GM12878 (cell line): ENCODE measurements at regions not wholly inside any gene's neighbourhood (a gene's known extent, or its start where the extent isn't known, plus 50 kb on each side); places are given as distances from the start of the nearest gene placed in this dataset.

ENCODE experiments used
- ATAC-seq: fragments of 200-7000 bp; cut with Tn5 transposase; 3 replicates; pipeline ENCODE4 v1.9.1; 2020; ENCODE audit warnings: mild to moderate bottlenecking, moderate library complexity
- BruUV-seq: library from RNA; stranded (reverse); fragments of 400-500 nt; replicated peaks from 2 replicates; lab custom pipeline; 2021; lab: Mats Ljungman, UMichigan
- CTCF ChIA-PET: fragments of 300-600 bp; sonication (Branson Sonifier 250); formaldehyde crosslinking; extraction: SDS; loops from one replicate; lab custom pipeline; 2021; ENCODE audit warnings: inconsistent platforms; lab: Yijun Ruan, JAX
- POLR2A ChIA-PET: fragments of 350-600 bp; formaldehyde crosslinking; extraction: SDS; loops from one replicate; lab custom pipeline; 2021; ENCODE audit warnings: inconsistent platforms; lab: Charles Lee
- RAD21 ChIA-PET: fragments of 300-600 bp; sonication (Branson Sonifier 250); formaldehyde crosslinking; loops from one replicate; lab custom pipeline; 2023; ENCODE audit warnings: antibody characterized with exemption; ENCODE audit not compliant: unreplicated experiment; lab: Charles Lee
- SMC1A ChIA-PET: fragments of 300-600 bp; sonication (Branson Sonifier 250); formaldehyde crosslinking; loops from one replicate; lab custom pipeline; 2023; ENCODE audit not compliant: unreplicated experiment, uncharacterized antibody; lab: Charles Lee
- DNase-seq: peaks from one replicate; pipeline ENCODE4 v3.0.0-alpha.2; 2011; ENCODE audit warnings: low read depth, low spot score
- FAIRE-seq: peaks from 3 replicates; lab custom pipeline; 2011; peaks lifted over from hg19 to GRCh38; lab: Jason Lieb, UNC
- H2AFZ ChIP-seq: 2 replicates; pipeline ENCODE4 v1.6.0; 2011; ENCODE audit warnings: low read depth, low read length, control low read depth; ENCODE audit not compliant: control insufficient read depth
- H3K27ac ChIP-seq: 2 replicates; pipeline ENCODE4 v1.5.1; 2011; ENCODE audit warnings: control low read depth; ENCODE audit not compliant: control insufficient read depth, insufficient read depth
- H3K27me3 ChIP-seq, 2 experiments: replicated peaks in 1 of 2; 2 replicates each; pipeline versions ENCODE4 v1.6.0 to v1.6.1; 2011; ENCODE audit warnings: low read length in 1 of 2; ENCODE audit not compliant: control insufficient read depth in 2 of 2, insufficient read depth in 2 of 2
- H3K36me3 ChIP-seq, 2 experiments: 2 replicates each; pipeline ENCODE4 v1.5.1; 2011; ENCODE audit warnings: low read length in 1 of 2; ENCODE audit not compliant: control insufficient read depth in 2 of 2, insufficient read depth in 2 of 2
- H3K4me1 ChIP-seq: 2 replicates; pipeline ENCODE4 v1.6.1; 2011; ENCODE audit warnings: mild to moderate bottlenecking, low read length, moderate library complexity, mixed read lengths; ENCODE audit not compliant: control insufficient read depth, insufficient read depth
- H3K4me2 ChIP-seq: 2 replicates; pipeline ENCODE4 v1.6.0; 2011; ENCODE audit warnings: control low read depth; ENCODE audit not compliant: control insufficient read depth, insufficient read depth
- H3K4me3 ChIP-seq: fragments of 200-600 bp; sonication (generic); 2 replicates; pipeline ENCODE4 v1.5.1; 2016
- H3K79me2 ChIP-seq: 2 replicates; pipeline ENCODE4 v1.6.0; 2011; ENCODE audit warnings: low read length; ENCODE audit not compliant: control insufficient read depth, insufficient read depth
- H3K9ac ChIP-seq: 2 replicates; pipeline ENCODE4 v1.8.0; 2011; ENCODE audit warnings: low read length, control low read depth, mixed read lengths; ENCODE audit not compliant: control insufficient read depth, insufficient read depth
- H3K9me3 ChIP-seq: replicated peaks from 3 replicates; pipeline ENCODE4 v1.5.1; 2011; ENCODE audit warnings: mild to moderate bottlenecking, low read length; ENCODE audit not compliant: control insufficient read depth, insufficient read depth
- H4K20me1 ChIP-seq: 2 replicates; pipeline ENCODE4 v1.6.0; 2011; ENCODE audit not compliant: control insufficient read depth, insufficient read depth
- ATF3 ChIP-seq: IDR thresholded peaks from 2 replicates; pipeline ENCODE4 v1.6.1; 2011; ENCODE audit warnings: low read depth, mild to moderate bottlenecking, low read length, moderate library complexity, borderline replicate concordance; ENCODE audit errors: extremely low read depth
- DPF2 ChIP-seq: fragments of 450-650 bp; IDR thresholded peaks from 2 replicates; pipeline ENCODE4 v1.6.1; 2017; ENCODE audit warnings: mild to moderate bottlenecking
- NFXL1 ChIP-seq: fragments of 450-650 bp; IDR thresholded peaks from 2 replicates; pipeline ENCODE4 v1.6.1; 2017; ENCODE audit warnings: antibody characterized with exemption, mild to moderate bottlenecking, borderline replicate concordance
- PAX8 ChIP-seq: fragments of 450-650 bp; IDR thresholded peaks from 2 replicates; pipeline ENCODE4 v1.6.1; 2017; ENCODE audit warnings: mild to moderate bottlenecking, moderate library complexity
- POLR2A ChIP-seq: IDR thresholded peaks from 2 replicates; pipeline ENCODE4 v1.6.1; 2011; ENCODE audit warnings: low read depth, mild to moderate bottlenecking, low read length
- POLR2AphosphoS2 ChIP-seq: IDR thresholded peaks from 2 replicates; pipeline ENCODE4 v1.6.1; 2011; ENCODE audit warnings: low read depth, mild to moderate bottlenecking, low read length, improper control_type of control experiment, moderate library complexity
- SKIL ChIP-seq: fragments of 450-650 bp; IDR thresholded peaks from 2 replicates; pipeline ENCODE4 v1.6.1; 2017; ENCODE audit warnings: mild to moderate bottlenecking, low read depth, inconsistent platforms; ENCODE audit not compliant: poor library complexity, severe bottlenecking
- ZBTB4 ChIP-seq: fragments of 450-650 bp; formaldehyde crosslinking; IDR thresholded peaks from 2 replicates; pipeline ENCODE4 v1.4.0; 2022; ENCODE audit warnings: mild to moderate bottlenecking, moderate library complexity
- ZNF592 ChIP-seq: fragments of 450-650 bp; IDR thresholded peaks from 2 replicates; pipeline ENCODE4 v1.6.1; 2017; ENCODE audit warnings: mild to moderate bottlenecking, moderate library complexity
- WGBS: methylation state at CpG from one replicate; pipeline ENCODE4 v1.1.6; 2016; ENCODE audit warnings: low lambda C conversion rate; ENCODE audit not compliant: insufficient replicate concordance, insufficient coverage; ENCODE audit errors: missing lambda C conversion rate; 5-methylcytosine and 5-hydroxymethylcytosine counted together
- in situ Hi-C: fragments of 300-500 bp; cut with MboI; formaldehyde crosslinking; loops from 9 replicates; pipeline ENCODE4 v1.14.3; 2018; ENCODE audit warnings: mixed read lengths
- intact Hi-C: fragments of 100-400 bp; cut with micrococcal nuclease; formaldehyde crosslinking; loops from one replicate; pipeline ENCODE4 v1.14.2; 2022; ENCODE audit not compliant: unreplicated experiment

- POLR2A ChIA-PET, result interaction anchor here (0.7 kb wide), 1 partner anchor 170 kb away, joined by 3 read pairs; no protein-coding TSS in a partner anchor
- Histone ChIP-seq H3K4me1 (no peaks in the 10 kb centered on the region; the same call in 1 of the 2 replicates), H4K20me1 (no peaks in the 10 kb centered on the region)
- TF ChIP-seq POLR2A, result no peak
- TF ChIP-seq ZBTB4 (CRISPR knock-in tag), result no peak
- no peak for TF ChIP-seq PAX8
- no peak for TF ChIP-seq DPF2
- no peak for TF ChIP-seq ATF3
- TF ChIP-seq SKIL, result no peak
- TF ChIP-seq ZNF592, result no peak
- no peak for TF ChIP-seq POLR2AphosphoS2
- no peak for TF ChIP-seq NFXL1
- TF ChIP-seq, all 136 proteins: peak for 0
- BruUV-seq, result no TSS peak
- WGBS, result 98% methylated on average over 8 of the region's 8 CpGs
- Histone ChIP-seq H3K9ac (no peak overlapping the region), H2AFZ (no peak overlapping the region), H3K27ac (no peak overlapping the region), H3K9me3 (no peaks in the 10 kb centered on the region; the same call in 2 of the 3 replicates), H3K36me3 (no peaks in the 10 kb centered on the region), H3K27me3 (no peaks in the 10 kb centered on the region), H3K4me2 (no peak overlapping the region), H3K4me3 (no peak overlapping the region), H3K79me2 (no peaks in the 10 kb centered on the region)
- in situ Hi-C loops (loop anchor here (5.0 kb wide), 1 partner anchor 170 kb away; no protein-coding TSS in a partner anchor), intact Hi-C loops (no loop called here)
- RAD21 ChIA-PET, result interaction anchor here (1.1 to 5.5 kb wide), 6 partner anchors 12 to 170 kb away, joined by 3 to 43 read pairs (median 6); no protein-coding TSS in a partner anchor
- SMC1A ChIA-PET, result interaction anchor here (1.0 to 4.2 kb wide), 7 partner anchors 10 to 170 kb away, joined by 3 to 33 read pairs (median 4); no protein-coding TSS in a partner anchor
- CTCF ChIA-PET, result interaction anchor here (1.1 to 3.8 kb wide), 5 partner anchors 12 to 171 kb away, joined by 4 to 24 read pairs (median 5); no protein-coding TSS in a partner anchor
- no peak for ATAC-seq
- FAIRE-seq, result no peak
- no peak for DNase-seq
These were observed 241.7 kb downstream of the PIK3R1 start for GRCh38 chr5:68457285-68457684.
